Stimulated activated CD8-positive, alpha-beta memory T cell treated with anti-CD3 and anti-CD28 coated beads, Interleukin-7, amount 100 ng/mL, for 4 hours (primary cell): ENCODE measurements at regions not wholly inside any gene's neighbourhood (a gene's known extent, or its start where the extent isn't known, plus 50 kb on each side); places are given as distances from the start of the nearest gene placed in this dataset.
"Not testable (repeated sequence)": the region's sequence is repeated elsewhere in the genome, so short reads cannot be mapped to it uniquely, and the experiment has no call there.

Source experiments
- DNase-seq, 2 donors: peaks; one replicate each; pipeline ENCODE4 v3.0.0-alpha.2; 2020; ENCODE audit warnings: low read depth in 2 of 2

- not testable (repeated sequence) for DNase-seq
Measured at GRCh38 chr16:88185976-88186888, 196.5 kb upstream of the ZNF469 start.

- DNase-seq: not testable (repeated sequence)
Measured at GRCh38 chr16:88186889-88187870, 195.6 kb upstream of the ZNF469 start.

GRCh38 chr16:88188171-88188895 lies 194.4 kb upstream of the ZNF469 start:
- not testable (repeated sequence) for DNase-seq

GRCh38 chr16:88190592-88191095 lies 192.1 kb upstream of the ZNF469 start:
- not testable (repeated sequence) for DNase-seq

GRCh38 chr16:88191168-88191567 lies 191.6 kb upstream of the ZNF469 start:
- not testable (repeated sequence) for DNase-seq

- DNase-seq: no peak
Measured at GRCh38 chr16:88192601-88193000, 190.2 kb upstream of the ZNF469 start.

- DNase-seq: not testable (repeated sequence)
Measured at GRCh38 chr16:88193706-88194396, 188.9 kb upstream of the ZNF469 start.

GRCh38 chr16:88194397-88195268 lies 188.1 kb upstream of the ZNF469 start:
- DNase-seq: no peak

- no peak for DNase-seq
Measured at GRCh38 chr16:88195269-88195705, 187.5 kb upstream of the ZNF469 start.

- no peak for DNase-seq
Measured at GRCh38 chr16:88195911-88196465, 186.8 kb upstream of the ZNF469 start.

GRCh38 chr16:88196471-88197400 lies 186.0 kb upstream of the ZNF469 start:
- no peak for DNase-seq

- DNase-seq: no peak
Measured at GRCh38 chr16:88197481-88198456, 185.0 kb upstream of the ZNF469 start.

- DNase-seq: not testable (repeated sequence)
Measured at GRCh38 chr16:88198457-88199295, 184.1 kb upstream of the ZNF469 start.

GRCh38 chr16:88199296-88200153 lies 183.2 kb upstream of the ZNF469 start:
- not testable (repeated sequence) for DNase-seq
